Adrenal gland (tissue), 9 donors: ENCODE measurements at regions not wholly inside any gene's neighbourhood (a gene's known extent, or its start where the extent isn't known, plus 50 kb on each side); places are given as distances from the start of the nearest gene placed in this dataset.

Experiments
- DNase-seq, 7 donors: peaks; one replicate each; pipeline ENCODE4 v3.0.0-alpha.2; 2019 to 2020
- H3K27ac ChIP-seq, 5 donors: fragments of 200-600 bp; sonication (generic) in 4 of 5; 1 replicate in 3 of 5; 2 replicates in 2 of 5; pipeline versions ENCODE4 v1.5.1 to v1.8.0; 2016 to 2020; ENCODE audit warnings: mild to moderate bottlenecking in 1 of 5
- H3K27me3 ChIP-seq: fragments of 200-600 bp; 2 replicates; pipeline ENCODE4 v1.8.0; 2021
- H3K36me3 ChIP-seq, 2 donors: fragments of 200-600 bp; replicated peaks in 1 of 2; 1 replicate in 1 of 2; 2 replicates in 1 of 2; pipeline versions ENCODE4 v1.5.1 to v1.8.0; 2018 to 2022
- H3K4me1 ChIP-seq, 2 donors: fragments of 200-600 bp; replicated peaks in 1 of 2; 1 replicate in 1 of 2; 2 replicates in 1 of 2; pipeline versions ENCODE4 v1.5.1 to v1.8.0; 2018 to 2021
- H3K4me3 ChIP-seq, 4 donors: fragments of 200-600 bp; sonication (generic) in 3 of 4; one replicate each; pipeline ENCODE4 v1.5.1; 2016 to 2018
- H3K9me3 ChIP-seq, 3 donors: fragments of 200-600 bp; sonication (generic) in 1 of 3; replicated peaks in 1 of 3; 1 replicate in 2 of 3; 2 replicates in 1 of 3; pipeline versions ENCODE4 v1.5.1 to v1.8.0; 2016 to 2021
- POLR2A ChIP-seq, 2 donors: fragments of 450-650 bp; IDR thresholded peaks; one replicate each; pipeline ENCODE4 v1.6.1; 2017; ENCODE audit warnings: antibody characterized with exemption in 2 of 2, mild to moderate bottlenecking in 2 of 2, moderate library complexity in 1 of 2
- WGBS, 4 donors: extraction: QIAGEN DNeasy Blood & Tissue Kit in 2 of 4; methylation state at CpG; one replicate each; pipeline versions ENCODE4 v1.1.5 to v1.1.7; 2013 to 2017; 5-methylcytosine and 5-hydroxymethylcytosine counted together
- intact Hi-C, 2 donors: fragments of 100-400 bp; cut with DNase I; formaldehyde crosslinking; loops; one replicate each; pipeline versions ENCODE4 v1.14.1 to v1.15.0; 2022 to 2023
- TF ChIP-seq, protein P1 (sequence below), 6 experiments: fragments of 450-650 bp in 4 of 6; fragments of 200-600 bp in 2 of 6; sonication (generic) in 1 of 6; IDR thresholded peaks; 1 replicate in 5 of 6; 2 replicates in 1 of 6; pipeline versions ENCODE4 v1.5.1 to v1.8.0; 2016 to 2021; ENCODE audit warnings: antibody characterized with exemption in 6 of 6, mild to moderate bottlenecking in 2 of 6, moderate library complexity in 1 of 6
- donor health status: healthy with polysubstance abuse.
- donor health status: Bipolar disorder and iron deficiency.
- donor health status: DM: yes; HTN: yes; CAD: no.
- donor health status: DM: no; HTN: no; CAD: no.
- donor health status: DM: no; HTN: no; CAD: no.

DNA sequence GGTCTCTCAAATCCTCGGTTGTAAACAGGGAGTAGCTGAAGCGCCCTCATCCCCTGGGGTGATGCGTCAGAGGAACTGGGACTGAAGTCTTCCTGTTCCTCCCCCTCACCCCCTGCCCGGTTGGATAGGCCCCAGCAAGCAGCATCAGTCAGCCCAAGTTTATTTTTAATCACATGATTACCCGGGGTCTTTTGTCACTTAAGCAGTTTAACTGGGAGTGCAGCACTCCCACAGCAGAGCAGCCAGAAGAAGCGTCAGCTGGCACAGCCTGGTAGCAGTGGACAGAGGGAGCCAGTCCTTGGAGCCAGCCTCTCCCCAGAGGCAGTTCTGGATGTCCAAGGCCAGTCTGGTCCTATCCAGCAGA, 342.1 kb downstream of the CTTN start:
- no peak for DNase-seq
- Histone ChIP-seq H3K36me3 (no peaks in the 10 kb centered on the region), H3K4me3 (no peak overlapping the region), H3K27ac (no peak overlapping the region), H3K4me1 (no peaks in the 10 kb centered on the region), H3K9me3 (no peaks in the 10 kb centered on the region), H3K27me3 (no peaks in the 10 kb centered on the region)
- intact Hi-C loops: no loop called here
- TF ChIP-seq, protein P1, sequence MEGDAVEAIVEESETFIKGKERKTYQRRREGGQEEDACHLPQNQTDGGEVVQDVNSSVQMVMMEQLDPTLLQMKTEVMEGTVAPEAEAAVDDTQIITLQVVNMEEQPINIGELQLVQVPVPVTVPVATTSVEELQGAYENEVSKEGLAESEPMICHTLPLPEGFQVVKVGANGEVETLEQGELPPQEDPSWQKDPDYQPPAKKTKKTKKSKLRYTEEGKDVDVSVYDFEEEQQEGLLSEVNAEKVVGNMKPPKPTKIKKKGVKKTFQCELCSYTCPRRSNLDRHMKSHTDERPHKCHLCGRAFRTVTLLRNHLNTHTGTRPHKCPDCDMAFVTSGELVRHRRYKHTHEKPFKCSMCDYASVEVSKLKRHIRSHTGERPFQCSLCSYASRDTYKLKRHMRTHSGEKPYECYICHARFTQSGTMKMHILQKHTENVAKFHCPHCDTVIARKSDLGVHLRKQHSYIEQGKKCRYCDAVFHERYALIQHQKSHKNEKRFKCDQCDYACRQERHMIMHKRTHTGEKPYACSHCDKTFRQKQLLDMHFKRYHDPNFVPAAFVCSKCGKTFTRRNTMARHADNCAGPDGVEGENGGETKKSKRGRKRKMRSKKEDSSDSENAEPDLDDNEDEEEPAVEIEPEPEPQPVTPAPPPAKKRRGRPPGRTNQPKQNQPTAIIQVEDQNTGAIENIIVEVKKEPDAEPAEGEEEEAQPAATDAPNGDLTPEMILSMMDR (IDR thresholded peaks at IDR 0.05): no peak
- 68 to 79% (median 71%) methylated on average over 6 of the region's 6 CpGs for WGBS, 4 donors

GRCh38 chr11:70741085-70741484, 342.8 kb downstream of the CTTN start:
- H3K9me3 ChIP-seq: no peaks in the 10 kb centered on the region
- no peak for DNase-seq
- H3K27ac ChIP-seq: no peak overlapping the region
- no peaks in the 10 kb centered on the region for H3K4me1 ChIP-seq
- no peaks in the 10 kb centered on the region for H3K36me3 ChIP-seq
- no peaks in the 10 kb centered on the region for H3K27me3 ChIP-seq
- 87 to 92% (median 89%) methylated on average over 3 of the region's 3 CpGs for WGBS, 4 donors
- intact Hi-C loops: no loop called here
- TF ChIP-seq, protein P1 (IDR thresholded peaks at IDR 0.05): no peak
- TF ChIP-seq POLR2A (IDR thresholded peaks at IDR 0.05): no peak
- no peak overlapping the region for H3K4me3 ChIP-seq

GRCh38 chr11:70742553-70743291, 344.4 kb downstream of the CTTN start:
- Histone ChIP-seq H3K4me3 (no peak overlapping the region), H3K4me1 (no peaks in the 10 kb centered on the region), H3K27ac (no peak overlapping the region), H3K27me3 (no peaks in the 10 kb centered on the region), H3K9me3 (no peaks in the 10 kb centered on the region), H3K36me3 (no peaks in the 10 kb centered on the region)
- TF ChIP-seq POLR2A (IDR thresholded peaks at IDR 0.05): no peak
- TF ChIP-seq, protein P1 (IDR thresholded peaks at IDR 0.05): no peak
- DNase-seq: no peak
- WGBS, 4 donors: 56 to 67% (median 61%) methylated on average over 20 to 27 of the region's 27 CpGs
- intact Hi-C loops: no loop called here

GRCh38 chr11:70743329-70743728, 345.0 kb downstream of the CTTN start:
- Histone ChIP-seq H3K9me3 (no peaks in the 10 kb centered on the region), H3K27me3 (no peaks in the 10 kb centered on the region)
- 85 to 87% (median 86%) methylated on average over 9 of the region's 9 CpGs for WGBS, 4 donors

More at GRCh38 chr11:70743329-70743728, 345.0 kb downstream of the CTTN start:
- Histone ChIP-seq H3K27ac (no peak overlapping the region), H3K4me3 (no peak overlapping the region), H3K4me1 (no peaks in the 10 kb centered on the region), H3K36me3 (no peaks in the 10 kb centered on the region)
- DNase-seq: no peak
- TF ChIP-seq POLR2A (IDR thresholded peaks at IDR 0.05): no peak
- TF ChIP-seq, protein P1 (IDR thresholded peaks at IDR 0.05): no peak
- intact Hi-C loops: no loop called here
